Cerebellar cortex (tissue), 1 donor: ENCODE measurements at regions not wholly inside any gene's neighbourhood (a gene's known extent, or its start where the extent isn't known, plus 50 kb on each side); places are given as distances from the start of the nearest gene placed in this dataset.

ENCODE experiments used
- DNase-seq: peaks from one replicate; pipeline ENCODE4 v3.0.0-alpha.2; 2015; ENCODE audit warnings: low spot score

- no peak for DNase-seq
Measured at GRCh38 chr4:54545663-54546424, 111.9 kb upstream of the KIT start.

DNA sequence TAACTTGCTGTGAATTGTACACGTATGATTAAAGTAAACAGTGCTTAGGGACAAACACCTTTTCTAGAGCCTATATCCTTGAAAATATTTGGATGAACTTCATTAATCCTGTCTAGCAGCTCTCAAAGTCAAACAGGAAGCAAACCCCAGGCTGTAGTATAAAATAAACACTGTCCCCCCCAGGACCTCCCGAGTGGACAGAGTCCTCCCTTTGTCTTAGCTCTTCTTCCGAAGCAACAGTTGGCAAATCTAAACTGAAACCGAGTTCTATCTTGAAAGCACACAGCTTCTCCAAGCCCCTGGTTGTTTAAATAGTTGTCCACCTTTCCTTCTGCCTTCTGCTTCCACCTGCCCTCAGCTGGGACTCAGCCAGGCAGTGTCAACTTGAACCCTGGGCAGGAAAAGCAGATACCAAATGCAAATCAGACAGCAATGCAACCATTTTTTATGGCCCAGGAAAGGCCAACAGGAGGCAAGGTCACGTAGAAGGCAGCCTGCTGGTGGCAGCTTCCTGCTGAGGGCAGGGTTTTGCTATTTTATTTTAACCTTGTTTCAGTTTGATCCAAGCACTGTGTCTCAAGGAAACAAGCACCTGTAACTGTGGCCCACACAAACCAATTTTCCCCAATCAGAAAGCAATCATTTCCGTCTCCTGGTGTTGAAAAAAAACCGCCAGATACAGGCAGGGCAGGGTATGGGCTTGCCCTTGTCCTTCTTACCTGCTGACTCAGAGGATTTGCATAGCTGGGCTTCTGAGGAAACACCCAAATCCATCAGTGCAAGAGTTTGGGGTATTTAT is 110.3 kb upstream of the KIT start:
- DNase-seq, result no peak

GRCh38 chr4:54548098-54548620 is 109.6 kb upstream of the KIT start:
- DNase-seq, result no peak

GRCh38 chr4:54548831-54549460 is 108.8 kb upstream of the KIT start:
- DNase-seq, result no peak

- no peak for DNase-seq
Measured at GRCh38 chr4:54550395-54551171, 107.2 kb upstream of the KIT start.

- no peak for DNase-seq
Measured at GRCh38 chr4:54553001-54553400, 104.8 kb upstream of the KIT start.

GRCh38 chr4:54554339-54554990 is 103.3 kb upstream of the KIT start:
- DNase-seq, result no peak

DNA sequence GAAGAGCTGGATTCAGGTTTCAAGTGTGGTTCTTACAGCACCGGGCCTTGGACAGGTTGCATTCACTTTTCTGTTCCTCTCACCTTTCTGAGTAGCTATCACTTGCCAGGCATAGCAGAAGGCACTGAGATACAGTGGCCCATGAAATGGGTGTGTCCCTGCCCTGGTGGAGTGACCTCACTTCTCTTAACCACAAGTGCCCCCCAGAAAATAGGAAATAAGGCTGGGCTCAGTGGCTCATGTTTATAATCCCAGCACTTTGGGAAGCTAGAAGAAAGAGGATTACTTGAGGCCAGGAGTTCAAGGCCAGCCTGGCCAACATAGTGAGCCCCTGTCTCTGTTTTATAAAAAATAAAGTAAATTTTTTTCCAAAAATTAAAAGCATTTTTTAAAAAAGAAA is 101.7 kb upstream of the KIT start:
- DNase-seq, result no peak

DNA sequence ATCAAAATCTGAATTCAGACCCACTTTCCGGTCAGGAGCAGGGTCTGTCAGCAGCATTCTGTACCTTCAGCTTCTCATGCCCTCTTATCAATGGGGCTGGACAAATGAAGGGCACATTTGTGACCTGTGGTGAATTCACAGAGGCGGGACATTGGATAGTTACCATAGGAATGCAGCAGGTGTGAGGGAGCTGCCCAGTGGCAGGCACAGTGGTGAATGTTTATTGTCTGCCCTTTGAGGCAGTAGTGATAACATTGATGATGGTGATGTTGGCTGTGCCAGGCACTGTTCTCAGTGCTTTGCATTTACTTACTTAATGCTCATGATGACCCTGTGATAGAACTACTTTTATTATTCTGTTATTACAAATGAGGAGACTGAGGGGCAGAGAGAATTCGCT is 101.2 kb upstream of the KIT start:
- no peak for DNase-seq

DNA sequence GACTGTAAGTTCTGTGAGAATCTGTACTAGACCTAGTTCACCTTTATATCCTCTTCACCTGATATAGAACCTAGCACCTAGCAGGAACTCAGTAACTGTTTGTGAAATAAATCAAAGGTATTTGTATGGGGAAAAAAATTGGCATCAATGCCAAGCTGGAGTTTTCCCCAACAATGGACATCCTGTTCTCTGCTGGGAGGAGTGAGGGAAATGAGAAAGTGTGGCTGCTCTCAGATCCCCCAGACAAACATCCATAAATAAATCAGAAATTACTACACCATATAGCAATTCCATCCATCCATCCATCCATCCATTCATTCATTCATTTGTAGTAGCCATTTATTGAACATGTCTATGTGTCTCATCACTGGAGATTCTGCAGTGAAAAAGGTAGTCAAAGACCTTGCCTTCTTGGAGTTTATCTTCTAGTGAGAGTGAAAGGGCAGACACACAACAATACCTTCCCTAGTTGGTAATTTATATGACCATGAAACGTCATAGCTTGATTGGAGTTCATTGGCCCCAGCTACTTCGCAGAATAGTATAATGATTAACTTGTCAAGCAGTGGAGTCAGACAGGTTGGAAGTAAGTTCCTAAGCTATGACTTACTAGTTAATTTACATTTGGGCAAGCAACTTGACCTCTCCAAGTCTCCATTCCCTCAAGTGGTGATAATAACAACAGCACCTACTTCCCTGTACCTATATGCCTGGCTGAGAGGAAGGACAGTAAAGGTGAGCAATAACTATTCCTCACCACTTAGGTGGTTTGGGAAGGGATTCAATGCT is 98.7 kb upstream of the KIT start:
- no peak for DNase-seq

- DNase-seq, result no peak
Measured at GRCh38 chr4:54560513-54560912, 97.2 kb upstream of the KIT start.

GRCh38 chr4:54561940-54562339 is 95.8 kb upstream of the KIT start:
- DNase-seq, result no peak

DNA sequence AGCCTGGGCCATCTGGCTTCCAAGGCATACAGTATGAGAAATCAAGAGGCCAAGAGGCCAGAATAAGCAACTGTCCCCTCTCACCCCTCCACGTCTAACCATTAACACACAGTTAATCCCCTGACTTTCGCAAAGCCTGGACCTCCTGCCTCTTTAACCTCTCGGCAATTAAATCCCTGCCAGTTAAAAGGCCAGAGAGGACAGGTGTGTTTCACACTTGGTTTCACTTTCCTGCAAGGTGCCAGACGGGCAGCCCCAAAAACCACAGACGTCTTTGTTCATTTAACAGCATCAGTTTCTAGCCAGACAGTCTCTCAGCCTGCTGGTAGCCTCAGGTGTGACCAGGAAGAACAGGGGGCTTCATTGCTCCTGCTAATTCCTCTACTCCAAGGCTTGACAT is 91.1 kb upstream of the KIT start:
- DNase-seq, result no peak

DNA sequence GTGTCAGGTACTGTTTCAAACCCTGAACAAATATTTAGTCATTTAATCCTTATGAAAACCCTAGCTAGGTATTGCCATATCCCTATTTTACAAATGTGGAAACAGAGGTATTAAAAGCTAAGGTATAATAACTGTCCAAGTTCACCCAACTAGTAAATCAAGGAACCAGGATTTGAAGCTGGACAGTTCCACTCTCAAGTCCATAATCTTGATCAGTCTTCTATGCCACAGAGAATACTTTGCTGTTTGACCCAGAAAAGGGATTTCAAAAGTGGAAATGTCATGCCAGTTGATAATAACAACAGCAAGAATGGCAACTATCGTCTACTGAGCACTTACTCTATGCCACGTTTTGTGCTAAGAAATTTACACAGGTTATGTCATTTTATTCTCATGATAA is 90.4 kb upstream of the KIT start:
- no peak for DNase-seq

- no peak for DNase-seq
Measured at GRCh38 chr4:54568184-54568583, 89.6 kb upstream of the KIT start.

DNA sequence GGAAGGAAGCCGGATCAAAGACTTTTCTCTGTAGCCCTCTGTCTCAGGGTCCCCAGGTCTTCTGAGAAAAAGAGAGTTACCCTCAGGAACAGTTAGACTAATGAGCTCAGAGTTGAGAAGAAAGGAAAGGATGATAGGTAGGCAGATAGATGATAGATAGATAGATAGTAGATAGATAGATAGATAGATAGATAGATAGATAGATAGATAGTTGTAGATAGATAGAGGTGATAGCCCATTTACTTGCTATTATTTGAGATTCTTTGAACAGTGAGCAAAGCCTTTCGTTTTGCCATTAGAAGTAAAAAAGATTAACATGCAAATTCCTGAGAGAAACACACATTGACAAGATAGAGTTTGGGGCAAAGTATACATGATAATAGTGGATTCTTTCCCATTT is 86.9 kb upstream of the KIT start:
- no peak for DNase-seq

- DNase-seq, result no peak
Measured at GRCh38 chr4:54571293-54572151, 86.2 kb upstream of the KIT start.

- no peak for DNase-seq
Measured at GRCh38 chr4:54572152-54572542, 85.6 kb upstream of the KIT start.

DNA sequence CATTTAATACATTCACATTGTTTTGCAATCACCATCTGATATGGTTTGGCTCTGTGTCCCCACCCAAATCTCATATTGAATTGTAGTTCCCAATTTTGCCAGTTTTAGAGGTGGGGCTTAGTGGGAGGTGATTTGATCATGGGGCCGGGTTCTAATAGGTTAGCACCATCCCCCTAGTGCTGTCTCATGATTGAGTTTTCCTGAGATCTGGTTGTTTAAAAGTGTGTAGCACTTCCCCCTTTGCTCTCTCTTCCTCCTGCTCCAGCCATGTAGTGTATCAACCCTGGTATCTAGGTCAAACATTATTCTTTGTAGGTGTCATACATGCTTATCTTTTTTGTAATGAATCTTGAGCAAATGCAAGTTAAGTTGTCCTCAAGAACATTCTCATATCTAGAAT is 83.3 kb upstream of the KIT start:
- no peak for DNase-seq

DNA sequence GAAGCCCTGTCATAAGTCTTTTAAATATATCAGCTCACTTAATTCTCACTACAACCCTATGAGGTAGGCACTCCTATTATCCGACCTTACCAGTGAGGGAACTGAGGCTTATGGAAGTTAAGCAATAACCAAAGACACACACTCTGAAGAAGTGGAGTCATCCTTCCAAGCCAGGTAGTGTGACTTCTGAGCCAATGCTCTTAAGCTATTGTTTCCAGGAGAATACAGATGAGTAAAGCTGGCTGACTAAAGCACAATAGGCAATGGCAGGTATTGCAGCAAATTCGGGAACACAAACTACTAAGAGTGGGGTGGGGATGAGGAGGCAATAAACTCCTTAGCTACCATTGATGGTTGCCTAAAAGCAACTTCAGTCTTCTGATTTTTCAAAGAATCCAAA is 81.8 kb upstream of the KIT start:
- no peak for DNase-seq
